CD14-positive monocyte (primary cell): ENCODE measurements at regions not wholly inside any gene's neighbourhood (a gene's known extent, or its start where the extent isn't known, plus 50 kb on each side); places are given as distances from the start of the nearest gene placed in this dataset.

Source experiments
- DNase-seq, 3 donors: peaks; one replicate each; pipeline ENCODE4 v3.0.0-alpha.2; 2011 to 2022
- H2AFZ ChIP-seq: 2 replicates; pipeline ENCODE4 v1.6.0; 2012; ENCODE audit warnings: mild to moderate bottlenecking, low read depth, low read length, inconsistent platforms; ENCODE audit not compliant: insufficient read depth, poor library complexity, severe bottlenecking
- H3K27ac ChIP-seq, 2 donors: 1 replicate in 1 of 2; 2 replicates in 1 of 2; pipeline ENCODE4 v1.5.1; 2012 to 2013; ENCODE audit warnings: low read length in 2 of 2, control low read depth in 1 of 2, inconsistent platforms in 1 of 2, low read depth in 1 of 2, mild to moderate bottlenecking in 1 of 2
- H3K27me3 ChIP-seq, 2 donors: one replicate each; pipeline versions ENCODE4 v1.6.0 to v1.6.1; 2011 to 2013; ENCODE audit warnings: low read length in 2 of 2; ENCODE audit not compliant: control insufficient read depth in 2 of 2, insufficient read depth in 2 of 2
- H3K36me3 ChIP-seq, 2 donors: replicated peaks in 1 of 2; 1 replicate in 1 of 2; 2 replicates in 1 of 2; pipeline versions ENCODE4 v1.5.1 to v1.6.1; 2012 to 2013; ENCODE audit warnings: low read length in 2 of 2, control low read depth in 1 of 2, inconsistent platforms in 1 of 2, mild to moderate bottlenecking in 1 of 2; ENCODE audit not compliant: insufficient read depth in 2 of 2, control insufficient read depth in 1 of 2
- H3K4me1 ChIP-seq, 2 donors: 1 replicate in 1 of 2; 2 replicates in 1 of 2; pipeline versions ENCODE4 v1.5.1 to v1.6.1; 2012 to 2013; ENCODE audit warnings: low read length in 2 of 2, control low read depth in 1 of 2, inconsistent platforms in 1 of 2, mild to moderate bottlenecking in 1 of 2, moderate library complexity in 1 of 2; ENCODE audit not compliant: insufficient read depth in 2 of 2, control insufficient read depth in 1 of 2
- H3K4me2 ChIP-seq: replicated peaks from 2 replicates; pipeline ENCODE3; 2012; ENCODE audit warnings: low read length, moderate library complexity, mild to moderate bottlenecking; ENCODE audit not compliant: poor library complexity, severe bottlenecking; ENCODE audit errors: extremely low read depth
- H3K4me3 ChIP-seq, 3 experiments: fragments of 200-600 bp in 1 of 3; sonication (generic) in 1 of 3; replicated peaks in 1 of 3; 1 replicate in 2 of 3; 2 replicates in 1 of 3; pipeline ENCODE4 v1.5.1; 2011 to 2013; ENCODE audit warnings: low read length in 3 of 3, mild to moderate bottlenecking in 3 of 3, control low read depth in 2 of 3, low read depth in 2 of 3, inconsistent platforms in 1 of 3, moderate library complexity in 1 of 3
- H3K79me2 ChIP-seq: 2 replicates; pipeline ENCODE4 v1.6.0; 2012; ENCODE audit warnings: mild to moderate bottlenecking, control low read depth, inconsistent platforms, low read length, moderate library complexity; ENCODE audit not compliant: insufficient read depth
- H3K9ac ChIP-seq: 2 replicates; pipeline ENCODE4 v1.6.0; 2017; ENCODE audit warnings: low read length, mild to moderate bottlenecking; ENCODE audit not compliant: insufficient read depth, poor library complexity, severe bottlenecking
- H3K9me3 ChIP-seq, 2 donors: replicated peaks in 1 of 2; 1 replicate in 1 of 2; 2 replicates in 1 of 2; pipeline versions ENCODE4 v1.5.1 to v1.6.1; 2012 to 2013; ENCODE audit warnings: low read length in 2 of 2, control low read depth in 1 of 2; ENCODE audit not compliant: control insufficient read depth in 1 of 2, insufficient read depth in 1 of 2
- H4K20me1 ChIP-seq: 2 replicates; pipeline ENCODE4 v1.6.0; 2012; ENCODE audit warnings: mild to moderate bottlenecking, low read length, control low read depth, moderate library complexity; ENCODE audit not compliant: insufficient read depth
- H3K27ac Mint-ChIP-seq, 7 donors: one replicate each; pipeline ENCODE4 v1.8.0; 2020; ENCODE audit warnings: mild to moderate bottlenecking in 7 of 7, mixed read lengths in 7 of 7, moderate library complexity in 6 of 7, inconsistent platforms in 2 of 7
- H3K27me3 Mint-ChIP-seq, 3 donors: one replicate each; pipeline ENCODE4 v1.8.0; 2021 to 2022; ENCODE audit warnings: low read depth in 3 of 3, mild to moderate bottlenecking in 3 of 3, mixed read lengths in 3 of 3, moderate library complexity in 3 of 3, inconsistent platforms in 1 of 3
- H3K36me3 Mint-ChIP-seq, 2 donors: one replicate each; pipeline ENCODE4 v1.8.0; 2020; ENCODE audit warnings: mixed read lengths in 2 of 2, inconsistent platforms in 1 of 2, mild to moderate bottlenecking in 1 of 2
- H3K4me1 Mint-ChIP-seq: one replicate; pipeline ENCODE4 v1.8.0; 2020; ENCODE audit warnings: mild to moderate bottlenecking, mixed read lengths
- H3K4me3 Mint-ChIP-seq, 2 donors: one replicate each; pipeline ENCODE4 v1.8.0; 2020; ENCODE audit warnings: mild to moderate bottlenecking in 2 of 2, mixed read lengths in 2 of 2, moderate library complexity in 1 of 2
- H3K9me3 Mint-ChIP-seq, 7 donors: one replicate each; pipeline ENCODE4 v1.8.0; 2020 to 2022; ENCODE audit warnings: mixed read lengths in 7 of 7, mild to moderate bottlenecking in 6 of 7, moderate library complexity in 6 of 7, inconsistent platforms in 2 of 7
- WGBS: methylation state at CpG from one replicate; pipeline ENCODE4 v1.1.5; 2013; ENCODE audit warnings: missing lambda C conversion rate; ENCODE audit not compliant: insufficient coverage; 5-methylcytosine and 5-hydroxymethylcytosine counted together
- intact Hi-C, 2 donors: fragments of 100-400 bp; cut with micrococcal nuclease; formaldehyde crosslinking; loops; one replicate each; pipeline versions ENCODE4 v1.15.0 to v1.15.1; 2023
- TF ChIP-seq, protein P1 (sequence below): fragments of 200-600 bp; IDR thresholded peaks from one replicate; pipeline ENCODE4 v1.8.0; 2022; ENCODE audit warnings: antibody characterized with exemption, mild to moderate bottlenecking

DNA sequence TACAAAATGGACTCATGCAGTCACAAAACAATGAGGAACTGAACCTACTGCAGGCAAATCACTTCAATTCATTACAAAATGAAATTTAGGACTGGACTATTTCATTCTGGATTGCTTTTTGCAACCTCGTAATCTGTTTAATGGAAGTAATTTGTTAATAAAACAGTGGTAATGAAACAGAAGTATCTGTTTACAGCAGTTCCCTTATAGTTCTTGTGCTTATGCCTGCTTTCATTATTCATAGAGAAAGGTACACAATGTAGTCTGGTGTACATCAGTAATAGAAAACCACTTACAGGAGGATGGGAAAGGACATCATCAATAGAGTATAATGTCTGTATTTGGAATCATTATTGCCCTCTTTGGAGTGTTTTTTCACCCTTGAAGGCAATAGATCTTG lies 389.2 kb upstream of the NUDT12 start:
- peaks cover 0 to 1% (median 0%) of the 10 kb centered on the region in 3 donors for H3K27me3 Mint-ChIP-seq
- no CpG with 5 or more reads among the region's 1 CpG for WGBS
- TF ChIP-seq, protein P1, sequence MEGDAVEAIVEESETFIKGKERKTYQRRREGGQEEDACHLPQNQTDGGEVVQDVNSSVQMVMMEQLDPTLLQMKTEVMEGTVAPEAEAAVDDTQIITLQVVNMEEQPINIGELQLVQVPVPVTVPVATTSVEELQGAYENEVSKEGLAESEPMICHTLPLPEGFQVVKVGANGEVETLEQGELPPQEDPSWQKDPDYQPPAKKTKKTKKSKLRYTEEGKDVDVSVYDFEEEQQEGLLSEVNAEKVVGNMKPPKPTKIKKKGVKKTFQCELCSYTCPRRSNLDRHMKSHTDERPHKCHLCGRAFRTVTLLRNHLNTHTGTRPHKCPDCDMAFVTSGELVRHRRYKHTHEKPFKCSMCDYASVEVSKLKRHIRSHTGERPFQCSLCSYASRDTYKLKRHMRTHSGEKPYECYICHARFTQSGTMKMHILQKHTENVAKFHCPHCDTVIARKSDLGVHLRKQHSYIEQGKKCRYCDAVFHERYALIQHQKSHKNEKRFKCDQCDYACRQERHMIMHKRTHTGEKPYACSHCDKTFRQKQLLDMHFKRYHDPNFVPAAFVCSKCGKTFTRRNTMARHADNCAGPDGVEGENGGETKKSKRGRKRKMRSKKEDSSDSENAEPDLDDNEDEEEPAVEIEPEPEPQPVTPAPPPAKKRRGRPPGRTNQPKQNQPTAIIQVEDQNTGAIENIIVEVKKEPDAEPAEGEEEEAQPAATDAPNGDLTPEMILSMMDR: no peak

DNA sequence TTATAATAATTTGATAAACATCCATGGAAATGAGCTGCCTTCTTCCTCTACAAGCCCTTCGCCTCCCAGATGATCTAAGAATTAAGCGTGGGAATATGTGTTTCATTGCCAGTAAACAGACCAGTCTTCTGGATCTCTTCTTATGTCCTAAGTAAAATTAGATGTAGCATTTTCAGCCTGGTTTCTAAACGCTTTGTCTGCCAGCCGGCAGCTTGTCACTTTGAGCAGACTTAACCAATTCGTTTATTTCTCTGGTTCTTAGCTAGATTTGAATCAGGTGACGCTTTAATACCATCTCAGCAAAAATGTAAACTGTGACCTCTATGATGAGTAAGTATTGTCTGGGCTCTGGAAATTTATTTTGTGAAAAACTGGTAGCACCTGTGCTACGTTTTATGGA lies 380.6 kb upstream of the NUDT12 start:
- peaks cover 0 to 4% (median 0%) of the 10 kb centered on the region in 7 donors for H3K9me3 Mint-ChIP-seq
- Histone ChIP-seq H3K27me3 (no peaks in the 10 kb centered on the region), H4K20me1 (no peaks in the 10 kb centered on the region), H3K4me1 (no peaks in the 10 kb centered on the region), H3K79me2 (no peaks in the 10 kb centered on the region), H3K27ac (no peak overlapping the region), H3K9ac (no peak overlapping the region), H2AFZ (no peak overlapping the region), H3K36me3 (no peaks in the 10 kb centered on the region), H3K4me3 (no peak overlapping the region), H3K4me2 (no peak overlapping the region), H3K9me3 (peaks cover 0 to 4% of the 10 kb centered on the region in 2 donors)
- DNase-seq: no peak
- H3K4me1 Mint-ChIP-seq: no peaks in the 10 kb centered on the region
- intact Hi-C loops: no loop called here
- no peaks in the 10 kb centered on the region for H3K36me3 Mint-ChIP-seq
- TF ChIP-seq, protein P1: no peak
- no peaks in the 10 kb centered on the region for H3K27me3 Mint-ChIP-seq
- H3K27ac Mint-ChIP-seq: no peak overlapping the region
- H3K4me3 Mint-ChIP-seq: no peak overlapping the region
- 95% methylated on average over 4 of the region's 7 CpGs for WGBS

More for the DNA sequence above, 389.2 kb upstream of the NUDT12 start:
- no peak overlapping the region for H3K9ac ChIP-seq
- H3K4me1 Mint-ChIP-seq: no peaks in the 10 kb centered on the region
- H3K27me3 ChIP-seq: no peaks in the 10 kb centered on the region
- H3K4me3 ChIP-seq: no peak overlapping the region
- H3K4me2 ChIP-seq: no peak overlapping the region
- no peaks in the 10 kb centered on the region for H3K4me1 ChIP-seq
- H3K4me3 Mint-ChIP-seq: no peak overlapping the region
- H3K36me3 Mint-ChIP-seq: no peaks in the 10 kb centered on the region
- intact Hi-C loops: no loop called here
- H3K27ac Mint-ChIP-seq: no peak overlapping the region
- no peaks in the 10 kb centered on the region for H4K20me1 ChIP-seq
- H3K36me3 ChIP-seq: no peaks in the 10 kb centered on the region
- H3K9me3 ChIP-seq: peaks cover 11 to 23% of the 10 kb centered on the region in 2 donors
- no peak overlapping the region for H3K27ac ChIP-seq
- H2AFZ ChIP-seq: no peak overlapping the region
- DNase-seq: no peak
- H3K9me3 Mint-ChIP-seq: peaks cover 3 to 22% (median 6%) of the 10 kb centered on the region in 7 donors
- H3K79me2 ChIP-seq: no peaks in the 10 kb centered on the region
